GM23248 (cell line): ENCODE measurements at regions not wholly inside any gene's neighbourhood (a gene's known extent, or its start where the extent isn't known, plus 50 kb on each side); places are given as distances from the start of the nearest gene placed in this dataset.

ENCODE experiments used
- DNase-seq: peaks from one replicate; pipeline ENCODE4 v3.0.0-alpha.2; 2015
- H2AFZ ChIP-seq: fragments of 200-600 bp; sonication (generic); 2 replicates; pipeline ENCODE4 v1.6.1; 2016; ENCODE audit warnings: antibody characterized with exemption
- H3F3A ChIP-seq: fragments of 200-600 bp; sonication (generic); 2 replicates; pipeline ENCODE4 v1.6.1; 2016; ENCODE audit warnings: mild to moderate bottlenecking, antibody characterized with exemption, mixed run types; ENCODE audit not compliant: insufficient read depth
- H3K27ac ChIP-seq: fragments of 200-600 bp; sonication (generic); 2 replicates; pipeline ENCODE4 v1.5.1; 2016; ENCODE audit warnings: mild to moderate bottlenecking
- H3K27me3 ChIP-seq: fragments of 200-600 bp; sonication (generic); replicated peaks from 2 replicates; pipeline ENCODE4 v1.6.1; 2016; ENCODE audit warnings: mild to moderate bottlenecking; ENCODE audit not compliant: insufficient read depth
- H3K36me3 ChIP-seq: fragments of 200-600 bp; sonication (generic); 2 replicates; pipeline ENCODE4 v1.6.1; 2016; ENCODE audit warnings: low read depth, mild to moderate bottlenecking
- H3K4me1 ChIP-seq: fragments of 200-600 bp; sonication (generic); 2 replicates; pipeline ENCODE4 v1.6.1; 2016; ENCODE audit warnings: mild to moderate bottlenecking; ENCODE audit not compliant: insufficient read depth
- H3K4me2 ChIP-seq: fragments of 200-600 bp; sonication (generic); one replicate; pipeline ENCODE4 v1.6.1; 2016; ENCODE audit warnings: mild to moderate bottlenecking; ENCODE audit not compliant: unreplicated experiment
- H3K4me3 ChIP-seq: fragments of 200-600 bp; sonication (generic); 2 replicates; pipeline ENCODE4 v1.5.1; 2016; ENCODE audit warnings: mild to moderate bottlenecking
- H3K79me2 ChIP-seq: fragments of 200-600 bp; sonication (generic); 2 replicates; pipeline ENCODE4 v1.6.1; 2016; ENCODE audit warnings: mild to moderate bottlenecking; ENCODE audit not compliant: insufficient read depth
- H3K9ac ChIP-seq: fragments of 200-600 bp; sonication (generic); 2 replicates; pipeline ENCODE4 v1.6.1; 2016; ENCODE audit warnings: mild to moderate bottlenecking
- H3K9me2 ChIP-seq: fragments of 200-600 bp; sonication (generic); 2 replicates; pipeline ENCODE4 v1.6.1; 2016; ENCODE audit warnings: mixed run types, mild to moderate bottlenecking, moderate library complexity; ENCODE audit not compliant: insufficient read depth
- H3K9me3 ChIP-seq: fragments of 200-600 bp; sonication (generic); one replicate; pipeline ENCODE4 v1.6.1; 2017; ENCODE audit warnings: low read depth
- H4K20me1 ChIP-seq: fragments of 200-600 bp; sonication (generic); 2 replicates; pipeline ENCODE4 v1.6.0; 2016; ENCODE audit not compliant: insufficient read depth
- EZH2 ChIP-seq: fragments of 200-600 bp; sonication (generic); IDR thresholded peaks from 2 replicates; pipeline ENCODE4 v1.6.1; 2018; ENCODE audit warnings: antibody characterized with exemption, mild to moderate bottlenecking; ENCODE audit not compliant: insufficient read depth, poor library complexity, severe bottlenecking
- EZH2phosphoT487 ChIP-seq: fragments of 200-600 bp; sonication (generic); IDR thresholded peaks from 2 replicates; pipeline ENCODE4 v1.6.1; 2018; ENCODE audit warnings: antibody characterized with exemption, moderate library complexity, mild to moderate bottlenecking, low read depth; ENCODE audit not compliant: insufficient read depth
- WGBS, 2 experiments: methylation state at CpG; one replicate each; pipeline ENCODE4 v1.1.6; 2015 to 2017; ENCODE audit warnings: low lambda C conversion rate in 2 of 2, low coverage in 1 of 2; ENCODE audit errors: missing lambda C conversion rate in 2 of 2; 5-methylcytosine and 5-hydroxymethylcytosine counted together
- in situ Hi-C: fragments of 300-500 bp; cut with MboI; formaldehyde crosslinking; loops from 2 replicates; pipeline ENCODE4 v1.15.0; 2020

- Histone ChIP-seq H3K36me3 (no peaks in the 10 kb centered on the region; the same call in 1 of the 2 replicates), H3K27me3 (no peaks in the 10 kb centered on the region), H3K9ac (no peak overlapping the region), H3K9me2 (no peaks in the 10 kb centered on the region), H3K27ac (no peak overlapping the region), H3F3A (peaks cover 4% of the 10 kb centered on the region; the same call in 1 of the 2 replicates), H3K9me3 (no peaks in the 10 kb centered on the region), H4K20me1 (0 out of 2 replicates have a peak, but pooled peaks cover 5% of the 10 kb centered on the region), H3K79me2 (peaks cover 90% of the 10 kb centered on the region), H3K4me1 (no peaks in the 10 kb centered on the region), H3K4me3 (no peak overlapping the region), H3K4me2 (no peak overlapping the region), H2AFZ (no peak overlapping the region)
- TF ChIP-seq EZH2phosphoT487 (no peak), EZH2 (no peak)
- 65 to 69% methylated on average over 3 of the region's 3 CpGs for WGBS, 2 experiments
- in situ Hi-C loops = no loop called here
- DNase-seq = no peak
These were observed 108.8 kb downstream of the KLF12 start for GRCh38 chr13:74025369-74025768.

DNA sequence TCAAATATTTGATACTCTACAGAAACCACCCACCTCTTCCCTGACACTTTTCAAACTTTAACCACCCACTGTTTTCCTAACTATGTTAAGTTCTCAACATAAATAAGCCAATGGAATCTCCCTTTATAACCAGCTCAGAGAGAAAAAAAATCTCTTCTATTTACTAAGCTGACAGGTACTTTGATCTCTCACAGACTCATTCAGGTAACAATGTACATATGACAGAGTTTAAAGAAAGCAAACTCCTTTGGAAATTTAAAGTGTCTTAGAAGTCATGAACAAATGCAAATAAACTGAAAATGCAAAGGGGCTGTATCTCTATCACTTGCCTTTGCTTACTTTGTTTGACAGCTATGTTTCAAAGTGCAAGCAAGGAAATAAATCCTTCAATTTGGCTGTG lies 109.3 kb downstream of the KLF12 start:
- H3K4me3 ChIP-seq = no peak overlapping the region
- no peaks in the 10 kb centered on the region for H3K4me1 ChIP-seq
- peaks cover 4% of the 10 kb centered on the region; the same call in 1 of the 2 replicates for H3F3A ChIP-seq
- no peak overlapping the region for H3K4me2 ChIP-seq
- no peaks in the 10 kb centered on the region for H3K27me3 ChIP-seq
- H3K9me3 ChIP-seq = no peaks in the 10 kb centered on the region
- no peaks in the 10 kb centered on the region for H3K9me2 ChIP-seq
- H2AFZ ChIP-seq = no peak overlapping the region
- TF ChIP-seq EZH2 = no peak
- TF ChIP-seq EZH2phosphoT487 = no peak
- H3K9ac ChIP-seq = no peak overlapping the region
- H3K79me2 ChIP-seq = peaks cover 90% of the 10 kb centered on the region
- H4K20me1 ChIP-seq = 0 out of 2 replicates have a peak, but pooled peaks cover 5% of the 10 kb centered on the region
- H3K36me3 ChIP-seq = no peaks in the 10 kb centered on the region; the same call in 1 of the 2 replicates
- in situ Hi-C loops = no loop called here
- H3K27ac ChIP-seq = no peak overlapping the region
- DNase-seq = no peak

GRCh38 chr13:74024314-74024713 lies 109.9 kb downstream of the KLF12 start:
- in situ Hi-C loops = no loop called here
- 71 to 74% methylated on average over 4 of the region's 4 CpGs for WGBS, 2 experiments
- Histone ChIP-seq H4K20me1 (0 out of 2 replicates have a peak, but pooled peaks cover 5% of the 10 kb centered on the region), H3K4me1 (no peaks in the 10 kb centered on the region), H3K9ac (no peak overlapping the region), H3K27ac (no peak overlapping the region), H3F3A (peaks cover 4% of the 10 kb centered on the region; the same call in 1 of the 2 replicates), H3K4me2 (no peak overlapping the region), H3K9me3 (no peaks in the 10 kb centered on the region), H3K4me3 (no peak overlapping the region), H3K79me2 (peaks cover 90% of the 10 kb centered on the region), H2AFZ (no peak overlapping the region), H3K27me3 (no peaks in the 10 kb centered on the region), H3K36me3 (no peaks in the 10 kb centered on the region; the same call in 1 of the 2 replicates), H3K9me2 (no peaks in the 10 kb centered on the region)
- DNase-seq = no peak
- TF ChIP-seq EZH2phosphoT487 (no peak), EZH2 (no peak)

GRCh38 chr13:74023484-74023883 lies 110.7 kb downstream of the KLF12 start:
- Histone ChIP-seq H3K9ac (no peak overlapping the region), H3K36me3 (no peaks in the 10 kb centered on the region; the same call in 1 of the 2 replicates), H3K27me3 (no peaks in the 10 kb centered on the region), H3K4me2 (no peak overlapping the region), H3K4me3 (no peak overlapping the region), H4K20me1 (0 out of 2 replicates have a peak, but pooled peaks cover 5% of the 10 kb centered on the region), H3K9me2 (no peaks in the 10 kb centered on the region), H3K27ac (no peak overlapping the region), H3K79me2 (peaks cover 89% of the 10 kb centered on the region), H3K9me3 (no peaks in the 10 kb centered on the region), H3K4me1 (no peaks in the 10 kb centered on the region), H2AFZ (no peak overlapping the region), H3F3A (peaks cover 4% of the 10 kb centered on the region; the same call in 1 of the 2 replicates)
- in situ Hi-C loops = no loop called here
- WGBS, 2 experiments = 95 to 98% methylated on average over 2 of the region's 2 CpGs
- no peak for DNase-seq
- no peak for TF ChIP-seq EZH2phosphoT487
- TF ChIP-seq EZH2 = no peak

- peaks cover 89% of the 10 kb centered on the region for H3K79me2 ChIP-seq
- no peak for TF ChIP-seq EZH2phosphoT487
- TF ChIP-seq EZH2 = no peak
- H2AFZ ChIP-seq = no peak overlapping the region
- WGBS, 2 experiments = 98% methylated on average over 2 of the region's 2 CpGs
- H3K9me2 ChIP-seq = no peaks in the 10 kb centered on the region
- H3F3A ChIP-seq = peaks cover 4% of the 10 kb centered on the region; the same call in 1 of the 2 replicates
- H4K20me1 ChIP-seq = 0 out of 2 replicates have a peak, but pooled peaks cover 5% of the 10 kb centered on the region
- no peaks in the 10 kb centered on the region; the same call in 1 of the 2 replicates for H3K36me3 ChIP-seq
- DNase-seq = no peak
- in situ Hi-C loops = no loop called here
- H3K9me3 ChIP-seq = no peaks in the 10 kb centered on the region
- H3K27me3 ChIP-seq = no peaks in the 10 kb centered on the region
- H3K9ac ChIP-seq = no peak overlapping the region
- no peak overlapping the region for H3K4me2 ChIP-seq
- H3K4me1 ChIP-seq = no peaks in the 10 kb centered on the region
- no peak overlapping the region for H3K4me3 ChIP-seq
- H3K27ac ChIP-seq = no peak overlapping the region
These were observed 112.7 kb downstream of the KLF12 start for GRCh38 chr13:74021505-74021904.
